Mucosa of rectum (tissue), 2 donors: ENCODE measurements at regions not wholly inside any gene's neighbourhood (a gene's known extent, or its start where the extent isn't known, plus 50 kb on each side); places are given as distances from the start of the nearest gene placed in this dataset.
"Not testable (repeated sequence)": the region's sequence is repeated elsewhere in the genome, so short reads cannot be mapped to it uniquely, and the experiment has no call there.

Experiments
- H3K27ac ChIP-seq, 2 donors: one replicate each; pipeline ENCODE4 v1.7.0; 2013; ENCODE audit warnings: inconsistent platforms in 2 of 2, low read depth in 2 of 2, low read length in 2 of 2
- H3K27me3 ChIP-seq, 2 donors: one replicate each; pipeline ENCODE4 v1.7.0; 2013; ENCODE audit warnings: low read length in 2 of 2; ENCODE audit not compliant: control insufficient read depth in 2 of 2, insufficient read depth in 2 of 2
- H3K36me3 ChIP-seq, 2 donors: one replicate each; pipeline ENCODE4 v1.7.0; 2013; ENCODE audit warnings: low read length in 2 of 2; ENCODE audit not compliant: control insufficient read depth in 2 of 2, insufficient read depth in 2 of 2
- H3K4me1 ChIP-seq, 2 donors: one replicate each; pipeline ENCODE4 v1.7.0; 2013; ENCODE audit warnings: low read length in 2 of 2, mild to moderate bottlenecking in 1 of 2; ENCODE audit not compliant: control insufficient read depth in 2 of 2, insufficient read depth in 2 of 2
- H3K4me3 ChIP-seq, 2 donors: one replicate each; pipeline ENCODE4 v1.7.0; 2013; ENCODE audit warnings: low read length in 2 of 2
- H3K9ac ChIP-seq, 2 donors: one replicate each; pipeline ENCODE4 v1.7.0; 2013; ENCODE audit warnings: low read length in 2 of 2, low read depth in 1 of 2, mild to moderate bottlenecking in 1 of 2
- H3K9me3 ChIP-seq, 2 donors: one replicate each; pipeline ENCODE4 v1.7.0; 2013; ENCODE audit warnings: low read length in 2 of 2; ENCODE audit not compliant: control insufficient read depth in 2 of 2
- donor health status: healthy.
- donor health status: Normal muscosa, but diverticular disease.

DNA sequence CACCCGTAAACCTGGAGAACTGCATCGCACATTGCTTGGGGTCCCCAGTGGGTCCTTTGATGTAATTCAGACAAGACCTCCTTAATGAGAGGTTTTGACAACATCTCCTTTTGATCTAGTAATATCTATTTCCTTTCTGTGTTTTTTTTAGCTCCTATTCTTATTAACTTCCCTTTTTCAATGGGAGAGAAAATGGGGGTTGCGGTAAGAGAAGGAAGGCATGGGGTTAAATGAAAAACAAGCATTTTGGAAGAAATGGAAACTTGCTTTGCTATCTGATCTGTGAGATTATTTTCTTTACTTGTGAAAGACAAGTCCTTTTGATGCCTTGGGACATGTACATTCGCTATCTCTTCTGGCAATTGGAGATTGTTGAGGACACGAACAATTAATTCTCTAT, 418.6 kb upstream of the MAN1A1 start:
- Histone ChIP-seq H3K9me3 (no peaks in the 10 kb centered on the region), H3K27me3 (no peaks in the 10 kb centered on the region), H3K4me1 (no peaks in the 10 kb centered on the region), H3K4me3 (no peak overlapping the region), H3K27ac (no peak overlapping the region), H3K9ac (no peak overlapping the region), H3K36me3 (no peaks in the 10 kb centered on the region)

DNA sequence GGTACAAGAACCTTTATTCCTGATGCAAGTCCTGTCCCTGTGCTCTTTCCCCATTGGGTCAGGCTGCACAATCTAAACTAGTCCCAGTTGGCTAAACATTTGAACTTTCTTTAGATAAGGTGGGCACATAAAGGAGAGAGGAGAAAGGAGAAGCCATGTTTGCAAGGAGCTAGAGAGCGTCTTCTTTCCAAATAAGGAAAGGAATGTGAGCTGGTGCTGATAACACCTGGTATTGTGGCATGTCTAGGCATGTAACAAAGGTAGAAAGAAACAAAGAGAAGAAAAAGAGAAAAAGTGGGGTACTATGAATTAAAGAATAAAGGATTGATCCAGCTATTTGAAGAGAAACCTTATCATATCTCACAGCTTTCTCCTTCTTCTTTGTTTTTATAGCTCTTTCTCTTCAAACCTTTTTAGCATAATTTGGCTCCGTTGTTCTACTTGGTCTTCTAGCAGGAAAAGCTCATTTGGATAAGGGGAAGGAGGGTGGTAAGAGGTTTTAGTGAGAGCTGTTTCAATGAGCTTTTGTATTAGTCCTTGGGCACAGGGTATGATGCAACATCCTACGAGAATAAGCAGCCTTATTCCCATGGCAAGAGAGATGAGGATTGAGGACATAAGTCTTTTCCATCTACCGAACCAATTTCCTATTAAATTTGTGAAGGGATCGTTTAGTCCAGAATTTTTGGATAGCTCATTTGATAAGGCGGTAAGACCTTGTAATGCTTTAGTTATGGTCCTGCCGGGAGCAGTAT, 415.5 kb upstream of the MAN1A1 start:
- Histone ChIP-seq H3K4me3 (no peak overlapping the region), H3K27ac (no peak overlapping the region), H3K9me3 (no peaks in the 10 kb centered on the region), H3K4me1 (no peaks in the 10 kb centered on the region), H3K9ac (no peak overlapping the region), H3K36me3 (no peaks in the 10 kb centered on the region), H3K27me3 (no peaks in the 10 kb centered on the region)

DNA sequence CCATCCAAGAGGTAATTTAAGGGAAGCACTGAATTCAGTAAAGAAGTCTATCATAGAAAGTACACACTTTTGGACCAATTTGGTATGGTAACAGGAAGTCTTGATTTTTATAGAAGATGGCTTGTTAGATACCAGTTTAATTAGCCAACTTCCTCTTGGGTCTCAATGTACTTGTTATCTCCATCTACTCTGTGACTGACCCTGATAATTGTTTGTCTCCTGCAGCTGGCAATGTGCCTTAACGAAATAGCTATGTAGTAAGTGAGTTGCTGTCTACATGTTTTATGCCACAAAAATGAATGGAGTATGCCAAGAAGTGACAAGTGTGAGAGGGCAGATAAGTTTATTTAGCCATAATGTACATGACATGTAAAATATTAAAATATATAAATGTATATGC, 410.5 kb upstream of the MAN1A1 start:
- H3K27me3 ChIP-seq: no peaks in the 10 kb centered on the region
- H3K9me3 ChIP-seq: no peaks in the 10 kb centered on the region
- H3K4me1 ChIP-seq: no peaks in the 10 kb centered on the region
- H3K9ac ChIP-seq: no peak overlapping the region
- no peak overlapping the region for H3K27ac ChIP-seq
- no peaks in the 10 kb centered on the region for H3K36me3 ChIP-seq
- no peak overlapping the region for H3K4me3 ChIP-seq

DNA sequence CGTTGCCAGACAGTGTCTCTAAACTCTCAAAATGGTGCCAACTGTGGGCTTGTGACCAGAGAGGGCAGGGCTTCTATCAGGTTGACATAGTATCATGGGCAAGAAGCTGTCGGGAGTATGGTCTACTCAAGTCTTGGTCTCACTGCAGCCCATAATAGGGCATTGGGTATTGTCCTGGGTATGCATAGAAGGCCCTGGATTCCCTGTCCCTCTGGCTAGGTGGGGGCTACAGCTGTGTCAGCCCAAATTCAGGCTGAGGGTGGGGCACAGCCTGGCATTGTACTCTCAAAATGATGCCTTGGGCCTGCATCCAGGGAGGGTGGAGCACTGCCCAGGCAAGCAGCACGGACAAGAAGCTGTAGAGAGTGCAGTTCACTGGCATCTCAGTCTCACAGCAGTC, 408.8 kb upstream of the MAN1A1 start:
- Histone ChIP-seq H3K4me1 (no peaks in the 10 kb centered on the region), H3K9ac (no peak overlapping the region), H3K36me3 (no peaks in the 10 kb centered on the region), H3K27ac (no peak overlapping the region), H3K27me3 (no peaks in the 10 kb centered on the region), H3K9me3 (no peaks in the 10 kb centered on the region), H3K4me3 (no peak overlapping the region)

DNA sequence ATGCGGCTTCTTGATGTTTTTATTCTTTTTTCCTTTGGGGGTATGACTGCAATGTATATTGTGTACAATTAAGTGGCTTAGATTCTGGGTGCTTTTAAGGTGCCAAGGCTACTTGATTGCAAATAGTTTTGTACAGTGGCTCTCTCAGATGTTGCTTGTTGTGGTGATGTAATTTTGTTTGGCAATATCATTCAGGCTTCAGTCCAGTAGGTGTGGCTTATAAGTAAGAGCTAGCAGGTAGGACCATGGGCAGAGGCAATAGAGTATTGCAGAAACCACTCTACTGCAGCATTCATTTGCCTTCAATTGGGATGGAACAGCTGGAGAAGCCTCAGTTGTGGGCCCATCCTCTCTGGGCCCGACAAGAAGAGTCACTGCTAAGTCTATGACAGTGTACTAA, 407.9 kb upstream of the MAN1A1 start:
- no peak overlapping the region for H3K4me3 ChIP-seq
- H3K27me3 ChIP-seq: no peaks in the 10 kb centered on the region
- no peaks in the 10 kb centered on the region for H3K9me3 ChIP-seq
- no peaks in the 10 kb centered on the region for H3K4me1 ChIP-seq
- no peak overlapping the region for H3K9ac ChIP-seq
- no peaks in the 10 kb centered on the region for H3K36me3 ChIP-seq
- H3K27ac ChIP-seq: no peak overlapping the region

DNA sequence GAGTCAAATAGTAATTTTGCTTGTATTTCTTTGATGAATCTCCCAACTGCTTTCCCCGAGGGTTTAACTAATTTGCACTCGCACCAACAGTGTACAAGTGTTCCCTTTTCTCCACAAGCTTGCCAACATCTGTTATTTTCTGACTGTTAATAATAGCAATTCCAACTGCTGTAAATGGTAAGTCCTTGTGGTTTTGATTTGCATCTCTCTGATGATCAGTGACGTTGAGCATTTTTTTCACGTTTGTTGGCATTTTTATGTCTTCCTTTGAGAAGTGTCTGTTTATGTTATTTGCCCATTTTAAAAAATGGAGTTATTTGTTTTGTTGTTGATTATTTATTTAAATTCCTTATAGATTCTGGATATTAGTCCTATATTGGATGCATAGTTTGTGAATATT, 399.8 kb upstream of the MAN1A1 start:
- Histone ChIP-seq H3K27ac (no peak overlapping the region), H3K4me3 (no peak overlapping the region), H3K4me1 (no peaks in the 10 kb centered on the region), H3K9ac (no peak overlapping the region), H3K36me3 (no peaks in the 10 kb centered on the region), H3K9me3 (no peaks in the 10 kb centered on the region), H3K27me3 (no peaks in the 10 kb centered on the region)

DNA sequence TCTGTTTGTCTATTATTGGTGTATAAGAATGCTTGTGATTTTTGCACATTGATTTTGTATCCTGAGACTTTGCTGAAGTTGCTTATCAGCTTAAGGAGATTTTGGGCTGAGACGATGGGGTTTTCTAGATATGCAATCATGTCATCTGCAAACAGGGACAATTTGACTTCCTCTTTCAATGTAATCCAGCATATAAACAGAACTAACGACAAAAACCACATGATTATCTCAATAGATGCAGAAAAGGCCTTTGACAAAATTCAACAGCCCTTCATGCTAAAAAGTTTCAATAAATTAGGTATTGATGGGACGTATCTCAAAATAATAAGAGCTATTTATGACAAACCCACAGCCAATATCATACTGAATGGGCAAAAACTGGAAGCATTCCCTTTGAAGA, 399.0 kb upstream of the MAN1A1 start:
- H3K4me1 ChIP-seq, H3K4me3 ChIP-seq, H3K36me3 ChIP-seq, H3K27me3 ChIP-seq, H3K27ac ChIP-seq, H3K9ac ChIP-seq, H3K9me3 ChIP-seq: not testable (repeated sequence)

DNA sequence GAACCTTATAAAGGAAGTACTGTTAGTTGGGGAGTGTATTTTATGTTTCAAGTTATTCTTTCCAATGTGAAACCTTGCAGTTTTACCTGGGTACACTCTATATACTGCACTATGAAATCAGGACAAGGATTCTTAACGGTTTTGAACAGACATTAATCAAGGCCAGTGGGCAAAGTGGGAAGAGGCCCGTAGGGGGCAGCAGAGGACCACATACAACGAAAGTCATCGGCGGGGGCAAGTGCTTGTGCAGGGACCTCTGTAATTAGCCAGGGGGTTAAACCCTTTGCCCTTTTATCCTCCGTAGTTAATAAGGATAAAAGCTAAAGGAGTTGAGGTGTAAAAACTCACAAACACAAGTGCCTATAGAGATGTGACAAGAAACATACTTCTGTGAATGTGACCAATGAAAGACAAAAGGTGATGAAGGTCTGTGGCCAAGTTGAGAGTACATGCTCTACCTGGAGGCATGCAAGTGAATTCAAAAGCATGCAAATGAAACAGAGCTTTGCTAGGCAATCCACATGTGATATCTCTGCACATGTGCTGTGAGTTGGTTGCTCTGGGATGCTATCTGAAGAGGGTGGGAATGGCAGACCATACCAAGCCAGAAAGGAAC, 392.7 kb upstream of the MAN1A1 start:
- Histone ChIP-seq H3K36me3 (no peaks in the 10 kb centered on the region), H3K4me1 (no peaks in the 10 kb centered on the region), H3K9me3 (no peaks in the 10 kb centered on the region), H3K27ac (no peak overlapping the region), H3K9ac (no peak overlapping the region), H3K4me3 (no peak overlapping the region), H3K27me3 (no peaks in the 10 kb centered on the region)

DNA sequence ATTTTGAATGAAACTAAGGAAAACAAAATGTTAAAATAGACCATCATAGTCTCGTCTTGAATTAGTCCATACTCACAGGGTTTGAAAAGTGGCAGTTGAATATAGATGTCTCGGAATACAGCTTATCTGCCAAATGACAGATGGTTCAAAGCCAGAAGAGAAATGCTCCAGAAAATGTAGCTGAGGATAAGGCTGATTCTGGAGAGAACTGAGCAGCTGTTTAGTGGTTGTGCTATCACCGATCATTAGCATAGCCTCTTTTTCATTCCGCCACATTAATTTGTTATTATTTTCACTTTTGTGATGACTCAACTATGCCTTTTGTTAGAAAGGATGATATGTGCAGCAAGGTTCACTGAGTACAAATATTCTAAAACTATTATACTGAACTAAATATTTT, 390.2 kb upstream of the MAN1A1 start:
- H3K9ac ChIP-seq: no peak overlapping the region
- H3K27me3 ChIP-seq: no peaks in the 10 kb centered on the region
- no peak overlapping the region for H3K27ac ChIP-seq
- no peaks in the 10 kb centered on the region for H3K9me3 ChIP-seq
- H3K4me3 ChIP-seq: no peak overlapping the region
- no peaks in the 10 kb centered on the region for H3K4me1 ChIP-seq
- no peaks in the 10 kb centered on the region for H3K36me3 ChIP-seq

DNA sequence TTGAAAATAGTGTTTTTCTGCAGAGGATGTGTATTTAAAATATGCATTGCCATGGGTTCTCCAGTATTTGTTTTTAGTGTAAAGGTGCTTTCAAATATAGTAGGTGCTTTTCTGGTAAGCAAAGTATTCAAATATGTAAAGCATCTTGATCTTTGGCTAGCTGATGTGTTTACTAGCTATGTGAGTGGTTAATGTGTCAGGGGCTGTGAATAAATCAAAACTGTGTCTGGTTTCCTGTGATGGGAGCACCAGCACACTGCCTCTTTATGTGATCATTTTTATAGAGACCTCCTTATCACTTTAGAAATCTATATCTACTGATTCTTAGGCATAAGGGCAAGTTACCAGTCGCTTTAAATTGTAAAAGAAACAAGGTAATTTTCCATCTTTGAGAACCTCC, 388.9 kb upstream of the MAN1A1 start:
- Histone ChIP-seq H3K27ac (no peak overlapping the region), H3K27me3 (no peaks in the 10 kb centered on the region), H3K4me1 (no peaks in the 10 kb centered on the region), H3K4me3 (no peak overlapping the region), H3K36me3 (no peaks in the 10 kb centered on the region), H3K9ac (no peak overlapping the region), H3K9me3 (no peaks in the 10 kb centered on the region)
